Tibial nerve (tissue), 4 donors: ENCODE measurements at regions not wholly inside any gene's neighbourhood (a gene's known extent, or its start where the extent isn't known, plus 50 kb on each side); places are given as distances from the start of the nearest gene placed in this dataset.
"Not testable (repeated sequence)": the region's sequence is repeated elsewhere in the genome, so short reads cannot be mapped to it uniquely, and the experiment has no call there.

Experiments used
- DNase-seq, 2 donors: peaks; one replicate each; pipeline ENCODE4 v3.0.0-alpha.2; 2019; ENCODE audit warnings: low spot score in 2 of 2
- H3K27ac ChIP-seq, 4 donors: fragments of 200-600 bp; sonication (generic) in 3 of 4; one replicate each; pipeline ENCODE4 v1.5.1; 2017 to 2019; ENCODE audit warnings: mild to moderate bottlenecking in 1 of 4
- H3K27me3 ChIP-seq, 2 donors: fragments of 200-600 bp; sonication (generic) in 1 of 2; one replicate each; pipeline versions ENCODE4 v1.5.1 to v1.6.0; 2017 to 2019
- H3K36me3 ChIP-seq, 3 donors: fragments of 200-600 bp; sonication (generic); one replicate each; pipeline ENCODE4 v1.5.1; 2018 to 2019
- H3K4me1 ChIP-seq, 4 donors: fragments of 200-600 bp; sonication (generic) in 3 of 4; one replicate each; pipeline ENCODE4 v1.5.1; 2017 to 2019
- H3K4me3 ChIP-seq, 4 donors: fragments of 200-600 bp; sonication (generic) in 3 of 4; one replicate each; pipeline ENCODE4 v1.5.1; 2017 to 2019; ENCODE audit warnings: mild to moderate bottlenecking in 1 of 4, moderate library complexity in 1 of 4
- H3K9me3 ChIP-seq, 4 donors: fragments of 200-600 bp; sonication (generic) in 3 of 4; one replicate each; pipeline ENCODE4 v1.5.1; 2017 to 2019
- EP300 ChIP-seq, 2 donors: sonication (generic); formaldehyde crosslinking; IDR thresholded peaks; one replicate each; pipeline ENCODE4 v1.6.1; 2017; ENCODE audit warnings: antibody characterized with exemption in 2 of 2, mild to moderate bottlenecking in 1 of 2
- POLR2A ChIP-seq, 2 donors: fragments of 450-650 bp; IDR thresholded peaks; one replicate each; pipeline ENCODE4 v1.6.1; 2017; ENCODE audit warnings: antibody characterized with exemption in 2 of 2, mild to moderate bottlenecking in 2 of 2, moderate library complexity in 2 of 2
- WGBS, 2 donors: methylation state at CpG; one replicate each; pipeline ENCODE4 v1.1.5; 2018; 5-methylcytosine and 5-hydroxymethylcytosine counted together
- TF ChIP-seq, protein P1 (sequence below), 5 experiments: fragments of 200-600 bp in 3 of 5; fragments of 450-650 bp in 2 of 5; sonication (generic) in 3 of 5; IDR thresholded peaks; one replicate each; pipeline ENCODE4 v1.5.1; 2016 to 2019; ENCODE audit warnings: antibody characterized with exemption in 5 of 5, mild to moderate bottlenecking in 3 of 5, moderate library complexity in 2 of 5

DNA sequence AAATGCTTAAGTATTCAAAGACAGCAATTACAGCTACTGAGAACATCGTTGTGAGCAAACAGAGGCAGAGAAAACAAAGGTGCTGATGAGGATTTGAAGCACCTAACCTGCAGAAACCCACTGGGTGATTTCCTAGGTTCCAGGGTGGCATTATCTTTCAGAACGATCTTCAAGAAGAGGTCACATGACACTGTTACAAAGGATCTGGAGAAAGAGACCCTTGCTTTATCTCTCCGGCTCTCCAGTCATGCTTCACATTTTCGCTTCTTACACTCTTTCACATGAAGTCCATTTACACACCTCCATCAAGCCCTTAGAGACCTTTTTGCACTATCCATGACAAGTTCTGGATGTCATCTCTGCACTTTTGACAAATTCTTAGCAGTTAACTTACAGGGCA lies 70.8 kb downstream of the GOLGA8B start:
- H3K9me3 ChIP-seq = no peaks in the 10 kb centered on the region
- no peaks in the 10 kb centered on the region for H3K27me3 ChIP-seq
- H3K4me1 ChIP-seq = peaks cover 0 to 18% (median 0%) of the 10 kb centered on the region in 4 donors
- no peak for DNase-seq
- 34 to 50% methylated on average over 4 of the region's 4 CpGs for WGBS, 2 donors
- no peak overlapping the region for H3K4me3 ChIP-seq
- TF ChIP-seq POLR2A (IDR thresholded peaks at IDR 0.05) (no peak), EP300 (IDR thresholded peaks at IDR 0.05) (no peak)
- TF ChIP-seq, protein P1, sequence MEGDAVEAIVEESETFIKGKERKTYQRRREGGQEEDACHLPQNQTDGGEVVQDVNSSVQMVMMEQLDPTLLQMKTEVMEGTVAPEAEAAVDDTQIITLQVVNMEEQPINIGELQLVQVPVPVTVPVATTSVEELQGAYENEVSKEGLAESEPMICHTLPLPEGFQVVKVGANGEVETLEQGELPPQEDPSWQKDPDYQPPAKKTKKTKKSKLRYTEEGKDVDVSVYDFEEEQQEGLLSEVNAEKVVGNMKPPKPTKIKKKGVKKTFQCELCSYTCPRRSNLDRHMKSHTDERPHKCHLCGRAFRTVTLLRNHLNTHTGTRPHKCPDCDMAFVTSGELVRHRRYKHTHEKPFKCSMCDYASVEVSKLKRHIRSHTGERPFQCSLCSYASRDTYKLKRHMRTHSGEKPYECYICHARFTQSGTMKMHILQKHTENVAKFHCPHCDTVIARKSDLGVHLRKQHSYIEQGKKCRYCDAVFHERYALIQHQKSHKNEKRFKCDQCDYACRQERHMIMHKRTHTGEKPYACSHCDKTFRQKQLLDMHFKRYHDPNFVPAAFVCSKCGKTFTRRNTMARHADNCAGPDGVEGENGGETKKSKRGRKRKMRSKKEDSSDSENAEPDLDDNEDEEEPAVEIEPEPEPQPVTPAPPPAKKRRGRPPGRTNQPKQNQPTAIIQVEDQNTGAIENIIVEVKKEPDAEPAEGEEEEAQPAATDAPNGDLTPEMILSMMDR (IDR thresholded peaks at IDR 0.05) = no peak
- no peak overlapping the region for H3K27ac ChIP-seq
- no peaks in the 10 kb centered on the region for H3K36me3 ChIP-seq

DNA sequence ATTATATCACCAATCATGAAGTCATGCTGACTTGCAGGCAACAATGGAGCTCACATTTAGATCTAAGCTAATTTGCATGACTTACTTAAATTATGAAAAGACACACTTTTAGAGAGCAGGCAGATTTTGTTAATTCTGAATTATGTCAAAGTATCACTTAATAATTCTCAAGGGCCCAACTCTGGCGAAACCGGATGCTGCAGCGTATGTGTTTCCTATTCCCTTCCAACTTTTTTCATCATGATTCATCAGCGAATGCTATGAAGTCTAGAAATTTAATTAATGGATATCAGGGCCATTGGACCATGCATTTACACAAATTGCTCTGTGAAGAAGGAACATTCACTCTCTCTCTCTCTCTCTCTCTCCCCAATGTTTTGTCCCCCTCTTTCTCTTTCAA lies 63.5 kb upstream of the GOLGA8A start:
- H3K27me3 ChIP-seq = peaks cover 0 to 7% of the 10 kb centered on the region in 2 donors
- H3K36me3 ChIP-seq = no peaks in the 10 kb centered on the region
- no peaks in the 10 kb centered on the region for H3K9me3 ChIP-seq
- TF ChIP-seq EP300 (IDR thresholded peaks at IDR 0.05) (no peak), POLR2A (IDR thresholded peaks at IDR 0.05) (no peak)
- TF ChIP-seq, protein P1 (IDR thresholded peaks at IDR 0.05) = no peak
- no peak overlapping the region for H3K27ac ChIP-seq
- H3K4me3 ChIP-seq = no peak overlapping the region
- 69 to 75% methylated on average over 4 of the region's 4 CpGs for WGBS, 2 donors
- peaks cover 0 to 8% (median 3%) of the 10 kb centered on the region in 4 donors for H3K4me1 ChIP-seq
- DNase-seq = no peak

DNA sequence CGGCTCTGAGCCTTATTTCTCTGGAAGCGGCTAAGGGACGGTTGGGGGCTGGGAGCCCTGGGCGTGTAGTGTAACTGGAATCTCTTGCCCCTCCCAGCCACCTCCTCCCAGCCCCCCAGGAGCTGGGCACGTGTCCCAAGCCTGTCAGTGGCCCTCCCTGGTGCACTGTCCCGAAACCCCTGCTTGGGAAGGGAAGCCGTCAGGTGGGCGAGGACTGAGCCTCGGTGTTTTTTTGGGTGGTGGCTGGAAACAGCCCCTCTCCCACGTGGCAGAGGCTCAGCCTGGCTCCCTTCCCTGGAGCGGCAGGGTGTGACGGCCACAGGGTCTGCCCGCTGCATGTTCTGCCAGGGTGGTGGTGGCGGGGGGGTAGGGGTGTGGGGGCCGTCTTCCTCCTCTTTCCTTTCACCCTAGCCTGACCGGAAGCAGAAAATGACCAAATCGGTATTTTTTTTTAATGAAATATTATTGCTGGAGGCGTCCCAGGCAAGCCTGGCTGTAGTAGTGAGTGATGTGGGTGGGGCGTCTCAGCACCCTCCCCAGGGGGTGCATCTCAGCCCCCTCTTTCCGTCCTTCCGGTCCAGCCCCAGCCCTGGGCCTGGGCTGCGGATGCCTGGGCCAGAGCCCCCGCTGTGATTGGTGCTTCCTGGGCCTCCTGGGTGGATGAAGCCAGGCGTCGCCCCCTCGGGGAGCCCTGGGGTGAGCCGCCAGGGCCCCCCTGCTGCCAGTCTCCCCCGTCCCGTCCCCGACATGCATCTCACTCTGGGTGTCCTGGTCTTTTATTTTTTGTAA lies 58.8 kb upstream of the GOLGA8A start:
- no peak overlapping the region for H3K27ac ChIP-seq
- peaks cover 0 to 26% of the 10 kb centered on the region in 2 donors for H3K27me3 ChIP-seq
- peaks cover 0 to 3% (median 0%) of the 10 kb centered on the region in 4 donors for H3K9me3 ChIP-seq
- H3K36me3 ChIP-seq = no peaks in the 10 kb centered on the region
- no peak overlapping the region for H3K4me3 ChIP-seq
- TF ChIP-seq EP300 (IDR thresholded peaks at IDR 0.05) (no peak), POLR2A (IDR thresholded peaks at IDR 0.05) (no peak)
- TF ChIP-seq, protein P1 (IDR thresholded peaks at IDR 0.05) = no peak
- WGBS, 2 donors = 15 to 20% methylated on average over 17 to 19 of the region's 30 CpGs
- H3K4me1 ChIP-seq = peaks cover 0 to 26% (median 5%) of the 10 kb centered on the region in 4 donors
- no peak for DNase-seq

DNA sequence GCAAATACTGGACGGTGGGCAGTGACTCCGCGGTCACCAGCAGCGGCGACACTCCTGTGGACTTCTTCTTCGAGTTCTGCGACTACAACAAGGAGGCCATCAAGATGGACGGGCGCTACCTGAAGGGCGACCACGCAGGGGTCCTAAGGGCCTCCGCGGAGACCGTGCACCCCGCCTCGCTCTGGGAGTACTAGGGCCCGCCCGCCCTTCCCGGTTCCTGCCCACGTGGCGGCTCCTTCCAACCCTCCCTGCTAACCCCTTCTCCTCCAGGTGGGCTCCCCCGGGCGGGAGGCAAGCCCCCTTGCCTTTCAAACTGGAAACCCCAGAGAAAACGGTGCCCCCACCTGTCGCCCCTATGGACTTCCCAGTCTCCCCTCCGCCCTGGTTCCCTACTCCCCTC lies 58.1 kb upstream of the GOLGA8A start:
- H3K4me3 ChIP-seq, H3K36me3 ChIP-seq, DNase-seq, H3K9me3 ChIP-seq, H3K27ac ChIP-seq: not testable (repeated sequence)
- 14 to 23% methylated on average over 14 to 16 of the region's 26 CpGs for WGBS, 2 donors
- H3K4me1 ChIP-seq = peaks cover 0 to 26% (median 5%) of the 10 kb centered on the region in 4 donors
- H3K27me3 ChIP-seq = peaks cover 0 to 26% of the 10 kb centered on the region in 2 donors

DNA sequence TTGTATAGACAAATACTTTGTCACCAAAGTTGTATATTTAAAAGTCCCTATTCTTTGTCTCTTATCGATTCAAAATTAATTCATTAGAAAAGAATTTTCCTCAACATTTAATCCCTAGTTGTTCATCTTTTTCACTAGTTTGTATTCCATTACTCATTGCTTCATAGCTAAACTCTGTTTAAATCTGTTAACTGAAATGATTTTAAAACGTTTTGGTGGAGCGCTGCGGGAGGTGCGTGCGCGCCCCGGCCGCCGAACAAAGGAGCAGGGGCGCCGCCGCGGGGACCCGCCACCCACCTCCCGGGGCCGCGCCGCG lies 56.4 kb upstream of the GOLGA8A start:
- Histone ChIP-seq H3K4me1 (peaks cover 0 to 26% (median 5%) of the 10 kb centered on the region in 4 donors), H3K9me3 (peaks cover 0 to 11% (median 0%) of the 10 kb centered on the region in 4 donors), H3K36me3 (peaks cover 0 to 2% (median 0%) of the 10 kb centered on the region in 3 donors), H3K27ac (no peak overlapping the region), H3K4me3 (no peak overlapping the region), H3K27me3 (peaks cover 0 to 26% of the 10 kb centered on the region in 2 donors)
- 7 to 13% methylated on average over 14 to 20 of the region's 20 CpGs for WGBS, 2 donors
- TF ChIP-seq, protein P1 (IDR thresholded peaks at IDR 0.05) = no peak
- TF ChIP-seq EP300 (IDR thresholded peaks at IDR 0.05) (no peak), POLR2A (IDR thresholded peaks at IDR 0.05) (no peak)
- no peak for DNase-seq
